Myocyte (in vitro differentiated cells): ENCODE measurements at regions not wholly inside any gene's neighbourhood (a gene's known extent, or its start where the extent isn't known, plus 50 kb on each side); places are given as distances from the start of the nearest gene placed in this dataset.
"Not testable (repeated sequence)": the region's sequence is repeated elsewhere in the genome, so short reads cannot be mapped to it uniquely, and the experiment has no call there.

Experiments used
- DNase-seq: peaks from one replicate; pipeline ENCODE4 v3.0.0-alpha.2; 2012; ENCODE audit warnings: low read depth

- DNase-seq = no peak
Observed at GRCh38 chr20:29762620-29763019, 1494.8 kb upstream of the DEFB115 start.

GRCh38 chr20:29763821-29764511 lies 1493.5 kb upstream of the DEFB115 start:
- DNase-seq = no peak

- DNase-seq = not testable (repeated sequence)
Observed at GRCh38 chr20:29764922-29765610, 1492.4 kb upstream of the DEFB115 start.

GRCh38 chr20:29778033-29778432 lies 1479.4 kb upstream of the DEFB115 start:
- not testable (repeated sequence) for DNase-seq

GRCh38 chr20:29781217-29781616 lies 1476.2 kb upstream of the DEFB115 start:
- DNase-seq = not testable (repeated sequence)

- not testable (repeated sequence) for DNase-seq
Observed at GRCh38 chr20:29781891-29782290, 1475.6 kb upstream of the DEFB115 start.

- DNase-seq = not testable (repeated sequence)
Observed at GRCh38 chr20:29787456-29787855, 1470.0 kb upstream of the DEFB115 start.

- DNase-seq = no peak
Observed at GRCh38 chr20:29790510-29790909, 1467.0 kb upstream of the DEFB115 start.

- not testable (repeated sequence) for DNase-seq
Observed at GRCh38 chr20:29831508-29831907, 1426.0 kb upstream of the DEFB115 start.

- not testable (repeated sequence) for DNase-seq
Observed at GRCh38 chr20:29868014-29868413, 1389.5 kb upstream of the DEFB115 start.

GRCh38 chr20:29868688-29869087 lies 1388.8 kb upstream of the DEFB115 start:
- DNase-seq = not testable (repeated sequence)

- not testable (repeated sequence) for DNase-seq
Observed at GRCh38 chr20:29871816-29872215, 1385.6 kb upstream of the DEFB115 start.

GRCh38 chr20:29873946-29874345 lies 1383.5 kb upstream of the DEFB115 start:
- DNase-seq = peak; percentile 45

- DNase-seq = no peak
Observed at GRCh38 chr20:29874476-29875202, 1382.8 kb upstream of the DEFB115 start.

GRCh38 chr20:29875321-29876083 lies 1382.0 kb upstream of the DEFB115 start:
- not testable (repeated sequence) for DNase-seq

GRCh38 chr20:29876084-29876910 lies 1381.2 kb upstream of the DEFB115 start:
- DNase-seq = not testable (repeated sequence)

GRCh38 chr20:29876911-29877285 lies 1380.6 kb upstream of the DEFB115 start:
- no peak for DNase-seq

GRCh38 chr20:29877411-29878280 lies 1379.8 kb upstream of the DEFB115 start:
- not testable (repeated sequence) for DNase-seq

GRCh38 chr20:29878281-29878741 lies 1379.2 kb upstream of the DEFB115 start:
- no peak for DNase-seq
